ENCODE measurements at regions not wholly inside any gene's neighbourhood (a gene's known extent, or its start where the extent isn't known, plus 50 kb on each side); places are given as distances from the start of the nearest gene placed in this dataset.
"Not testable (repeated sequence)": the region's sequence is repeated elsewhere in the genome, so short reads cannot be mapped to it uniquely, and the experiment has no call there.

DNA sequence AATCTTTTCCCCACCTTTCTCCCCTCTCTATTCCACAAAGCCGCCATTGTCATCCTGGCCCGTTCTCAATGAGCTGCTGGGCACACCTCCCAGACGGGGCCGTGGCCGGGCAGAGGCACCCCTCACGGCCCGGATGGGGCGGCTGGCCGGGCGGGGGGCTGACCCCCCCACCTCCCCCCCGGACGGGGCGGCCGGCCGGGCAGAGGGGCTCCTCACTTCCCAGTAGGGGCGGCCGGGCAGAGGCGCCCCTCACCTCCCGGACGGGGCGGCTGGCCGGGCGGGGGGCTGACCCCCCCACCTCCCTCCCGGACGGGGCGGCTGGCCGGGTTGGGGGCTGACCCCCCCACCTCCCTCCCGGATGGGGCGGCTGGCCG, 85.6 kb downstream of the OR2B2 start:
- TF ChIP-seq, protein P1, sequence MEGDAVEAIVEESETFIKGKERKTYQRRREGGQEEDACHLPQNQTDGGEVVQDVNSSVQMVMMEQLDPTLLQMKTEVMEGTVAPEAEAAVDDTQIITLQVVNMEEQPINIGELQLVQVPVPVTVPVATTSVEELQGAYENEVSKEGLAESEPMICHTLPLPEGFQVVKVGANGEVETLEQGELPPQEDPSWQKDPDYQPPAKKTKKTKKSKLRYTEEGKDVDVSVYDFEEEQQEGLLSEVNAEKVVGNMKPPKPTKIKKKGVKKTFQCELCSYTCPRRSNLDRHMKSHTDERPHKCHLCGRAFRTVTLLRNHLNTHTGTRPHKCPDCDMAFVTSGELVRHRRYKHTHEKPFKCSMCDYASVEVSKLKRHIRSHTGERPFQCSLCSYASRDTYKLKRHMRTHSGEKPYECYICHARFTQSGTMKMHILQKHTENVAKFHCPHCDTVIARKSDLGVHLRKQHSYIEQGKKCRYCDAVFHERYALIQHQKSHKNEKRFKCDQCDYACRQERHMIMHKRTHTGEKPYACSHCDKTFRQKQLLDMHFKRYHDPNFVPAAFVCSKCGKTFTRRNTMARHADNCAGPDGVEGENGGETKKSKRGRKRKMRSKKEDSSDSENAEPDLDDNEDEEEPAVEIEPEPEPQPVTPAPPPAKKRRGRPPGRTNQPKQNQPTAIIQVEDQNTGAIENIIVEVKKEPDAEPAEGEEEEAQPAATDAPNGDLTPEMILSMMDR (IDR thresholded peaks at IDR 0.05; ENCODE audit: extremely low read depth in 1 of 2, insufficient read depth in 1 of 2, low read depth in 1 of 2, low read length in 2 of 2) = not testable (repeated sequence)
- not testable (repeated sequence) for TF ChIP-seq POLR2AphosphoS5 (IDR thresholded peaks at IDR 0.05; ENCODE audit: insufficient read depth, low read depth, low read length); POLR2A (IDR thresholded peaks at IDR 0.05; ENCODE audit: low read depth, low read length); JUN (IDR thresholded peaks at IDR 0.05; ENCODE audit: borderline replicate concordance, insufficient read depth, insufficient read length, low read depth); MYC (IDR thresholded peaks at IDR 0.05; ENCODE audit: low read depth, low read length); FOS (IDR thresholded peaks at IDR 0.05; ENCODE audit: borderline replicate concordance, insufficient read depth, low read length)

All from endothelial cell of umbilical vein (primary cell).